ENCODE measurements at regions not wholly inside any gene's neighbourhood (a gene's known extent, or its start where the extent isn't known, plus 50 kb on each side); places are given as distances from the start of the nearest gene placed in this dataset.

DNA sequence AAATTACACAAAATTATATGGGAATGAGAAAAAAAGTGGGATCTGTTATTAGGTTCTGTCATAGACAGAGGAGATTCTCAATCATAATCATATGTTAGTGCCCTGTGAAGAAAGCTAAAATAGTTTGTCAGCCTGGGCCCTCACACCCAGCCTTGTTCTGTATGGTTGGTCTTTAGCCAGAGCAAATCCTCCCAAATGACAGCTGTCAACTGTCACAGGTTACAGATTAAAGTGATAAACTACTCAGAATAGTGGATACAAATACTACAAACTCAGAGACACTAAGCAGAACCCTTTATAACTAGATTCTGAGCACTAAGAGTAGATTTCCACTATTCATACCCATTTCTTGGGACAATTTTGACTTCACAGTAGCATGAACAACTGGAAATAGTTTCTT is 405.0 kb upstream of the MEF2C start:
- H3K27ac ChIP-seq (ENCODE audit: low read length): no peak overlapping the region

DNA sequence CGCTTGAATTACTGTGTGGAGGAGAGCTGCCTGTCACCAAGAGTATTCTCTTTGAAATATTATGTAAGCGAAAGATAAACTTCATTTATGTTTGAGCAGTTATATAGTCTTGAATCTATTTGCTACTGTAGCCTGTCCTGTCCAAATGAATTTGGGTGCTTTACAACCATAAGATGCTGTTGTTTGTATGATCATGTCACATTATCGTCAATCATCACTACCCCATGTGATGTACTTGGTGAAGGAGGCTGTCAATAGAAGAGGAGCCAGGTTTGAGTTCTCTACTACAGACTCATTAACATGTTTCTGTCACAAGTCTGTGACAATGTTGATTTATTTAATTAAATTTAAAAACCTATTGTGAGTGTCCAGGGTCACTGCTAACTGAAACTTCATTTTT is 403.3 kb upstream of the MEF2C start:
- ChIA-PET POLR2A (ENCODE audit: unreplicated experiment) (no interaction called here), CTCF (no interaction called here)
- Histone ChIP-seq H3F3A (ENCODE audit: low read length, unreplicated experiment) (no peaks in the 10 kb centered on the region), H3K4me3 (ENCODE audit: low read length) (no peak overlapping the region), H3K9me3 (ENCODE audit: low read length) (no peaks in the 10 kb centered on the region), H3K36me3 (ENCODE audit: low read depth, low read length) (no peaks in the 10 kb centered on the region), H3K79me2 (ENCODE audit: low read length) (no peaks in the 10 kb centered on the region), H3K9me2 (replicated peaks; ENCODE audit: low read length) (no peaks in the 10 kb centered on the region), H4K20me1 (ENCODE audit: low read length) (no peaks in the 10 kb centered on the region), H3K27ac (ENCODE audit: low read length) (no peak overlapping the region), H3K27me3 (ENCODE audit: low read length) (no peaks in the 10 kb centered on the region), H3K4me2 (ENCODE audit: low read length) (no peak overlapping the region), H2AFZ (ENCODE audit: low read length) (no peak overlapping the region), H3K9ac (ENCODE audit: low read length) (no peak overlapping the region), H3K4me1 (ENCODE audit: insufficient read depth, low read length) (peaks cover 24% of the 10 kb centered on the region)
- intact Hi-C loops (cut with micrococcal nuclease): no loop called here
- no peak for DNase-seq
- TF ChIP-seq EZH2 (IDR thresholded peaks at IDR 0.05; ENCODE audit: low read length, unreplicated experiment): no peak
- no TSS peak for BruUV-seq (replicated peaks)
- no peak for ATAC-seq

More for the DNA sequence above, 405.0 kb upstream of the MEF2C start:
- no TSS peak for BruUV-seq (replicated peaks)
- Histone ChIP-seq H4K20me1 (ENCODE audit: low read length) (no peaks in the 10 kb centered on the region), H3K9me2 (replicated peaks; ENCODE audit: low read length) (no peaks in the 10 kb centered on the region), H3K36me3 (ENCODE audit: low read depth, low read length) (no peaks in the 10 kb centered on the region), H3K4me2 (ENCODE audit: low read length) (no peak overlapping the region), H3K4me3 (ENCODE audit: low read length) (no peak overlapping the region), H3K4me1 (ENCODE audit: insufficient read depth, low read length) (peaks cover 10% of the 10 kb centered on the region), H3K27me3 (ENCODE audit: low read length) (no peaks in the 10 kb centered on the region), H3K79me2 (ENCODE audit: low read length) (no peaks in the 10 kb centered on the region), H3K9ac (ENCODE audit: low read length) (no peak overlapping the region), H3F3A (ENCODE audit: low read length, unreplicated experiment) (no peaks in the 10 kb centered on the region), H2AFZ (ENCODE audit: low read length) (no peak overlapping the region), H3K9me3 (ENCODE audit: low read length) (no peaks in the 10 kb centered on the region)
- ATAC-seq (no peak), DNase-seq (no peak)
- POLR2A ChIA-PET (ENCODE audit: unreplicated experiment): no interaction called here
- CTCF ChIA-PET: no interaction called here
- no peak for TF ChIP-seq EZH2phosphoT487 (IDR thresholded peaks at IDR 0.05; ENCODE audit: borderline replicate concordance, low read length)
- TF ChIP-seq, protein P1, sequence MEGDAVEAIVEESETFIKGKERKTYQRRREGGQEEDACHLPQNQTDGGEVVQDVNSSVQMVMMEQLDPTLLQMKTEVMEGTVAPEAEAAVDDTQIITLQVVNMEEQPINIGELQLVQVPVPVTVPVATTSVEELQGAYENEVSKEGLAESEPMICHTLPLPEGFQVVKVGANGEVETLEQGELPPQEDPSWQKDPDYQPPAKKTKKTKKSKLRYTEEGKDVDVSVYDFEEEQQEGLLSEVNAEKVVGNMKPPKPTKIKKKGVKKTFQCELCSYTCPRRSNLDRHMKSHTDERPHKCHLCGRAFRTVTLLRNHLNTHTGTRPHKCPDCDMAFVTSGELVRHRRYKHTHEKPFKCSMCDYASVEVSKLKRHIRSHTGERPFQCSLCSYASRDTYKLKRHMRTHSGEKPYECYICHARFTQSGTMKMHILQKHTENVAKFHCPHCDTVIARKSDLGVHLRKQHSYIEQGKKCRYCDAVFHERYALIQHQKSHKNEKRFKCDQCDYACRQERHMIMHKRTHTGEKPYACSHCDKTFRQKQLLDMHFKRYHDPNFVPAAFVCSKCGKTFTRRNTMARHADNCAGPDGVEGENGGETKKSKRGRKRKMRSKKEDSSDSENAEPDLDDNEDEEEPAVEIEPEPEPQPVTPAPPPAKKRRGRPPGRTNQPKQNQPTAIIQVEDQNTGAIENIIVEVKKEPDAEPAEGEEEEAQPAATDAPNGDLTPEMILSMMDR (conservative IDR thresholded peaks at IDR 0.05; ENCODE audit: low read depth, low read length): no peak
- no peak for TF ChIP-seq EZH2 (IDR thresholded peaks at IDR 0.05; ENCODE audit: low read length, unreplicated experiment)
- intact Hi-C loops (cut with micrococcal nuclease): no loop called here

DNA sequence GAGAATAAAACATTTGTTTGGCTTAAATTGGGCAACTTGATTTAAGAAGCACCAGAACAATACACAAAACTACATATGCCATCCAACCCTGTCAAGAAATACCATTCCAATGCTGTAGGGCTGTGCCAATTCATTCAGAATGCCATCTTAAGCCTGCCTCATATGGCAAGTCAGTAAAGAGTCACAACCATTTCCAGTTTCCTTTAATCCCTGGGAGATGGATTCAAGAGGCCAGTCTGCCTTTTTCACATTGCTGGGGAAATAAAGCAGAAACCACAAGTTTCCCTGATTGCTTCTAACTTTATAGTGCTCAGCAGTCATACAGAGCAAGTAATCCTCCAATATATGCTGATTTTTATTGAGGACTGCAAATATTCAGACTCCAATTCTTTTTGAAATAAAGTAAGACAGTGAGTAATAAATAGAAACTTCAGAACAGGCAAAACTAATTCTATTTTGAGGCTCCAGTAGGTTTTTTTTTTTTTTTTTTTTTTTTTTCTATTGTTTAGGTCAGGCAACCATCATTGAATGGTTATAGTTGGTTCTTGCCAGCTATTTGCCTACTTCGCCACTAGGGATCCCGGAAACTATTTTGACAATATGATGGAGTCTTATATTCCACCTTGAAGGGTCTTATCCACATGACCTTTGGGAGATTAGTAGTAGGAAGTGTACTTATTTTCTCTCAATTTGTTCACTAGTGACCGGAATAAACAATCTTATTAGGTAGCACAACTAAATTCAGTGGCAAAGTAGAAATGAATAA is 400.9 kb upstream of the MEF2C start:
- Histone ChIP-seq H3K79me2 (ENCODE audit: low read length) (no peaks in the 10 kb centered on the region), H3K4me3 (ENCODE audit: low read length) (no peak overlapping the region), H3K9ac (ENCODE audit: low read length) (peak overlapping the region; percentile 43), H4K20me1 (ENCODE audit: low read length) (no peaks in the 10 kb centered on the region), H3K9me3 (ENCODE audit: low read length) (no peaks in the 10 kb centered on the region), H3K4me2 (ENCODE audit: low read length) (peak overlapping the region; percentile 62), H3K9me2 (replicated peaks; ENCODE audit: low read length) (no peaks in the 10 kb centered on the region), H3K27me3 (ENCODE audit: low read length) (no peaks in the 10 kb centered on the region), H2AFZ (ENCODE audit: low read length) (no peak overlapping the region), H3F3A (ENCODE audit: low read length, unreplicated experiment) (no peaks in the 10 kb centered on the region), H3K36me3 (ENCODE audit: low read depth, low read length) (no peaks in the 10 kb centered on the region), H3K4me1 (ENCODE audit: insufficient read depth, low read length) (peaks cover 24% of the 10 kb centered on the region), H3K27ac (ENCODE audit: low read length) (peak overlapping the region; percentile 93)
- ChIA-PET POLR2A (ENCODE audit: unreplicated experiment) (no interaction called here), CTCF (no interaction called here)
- no TSS peak for BruUV-seq (replicated peaks)
- intact Hi-C loops (cut with micrococcal nuclease): no loop called here
- ATAC-seq (no peak), DNase-seq (no peak)
- TF ChIP-seq EZH2phosphoT487 (IDR thresholded peaks at IDR 0.05; ENCODE audit: borderline replicate concordance, low read length) (no peak), EZH2 (IDR thresholded peaks at IDR 0.05; ENCODE audit: low read length, unreplicated experiment) (no peak)
- TF ChIP-seq, protein P1 (conservative IDR thresholded peaks at IDR 0.05; ENCODE audit: low read depth, low read length): peak; percentile 30; the same call in 1 of the 2 replicates

Data from PC-3 (cell line).